WTC11 (cell line): ENCODE measurements at regions not wholly inside any gene's neighbourhood (a gene's known extent, or its start where the extent isn't known, plus 50 kb on each side); places are given as distances from the start of the nearest gene placed in this dataset.

ENCODE experiments used
- ATF1 ChIP-seq: sonication (generic); formaldehyde crosslinking; IDR thresholded peaks from 2 replicates; pipeline ENCODE4 v1.8.1; 2023; ENCODE audit warnings: mild to moderate bottlenecking, moderate library complexity, missing genetic modification reagents
- CTCF ChIP-seq: fragments of 200-600 bp; IDR thresholded peaks from 2 replicates; pipeline ENCODE4 v1.8.0; 2022; ENCODE audit warnings: antibody characterized with exemption
- HMGXB4 ChIP-seq: sonication (generic); formaldehyde crosslinking; IDR thresholded peaks from 2 replicates; pipeline ENCODE4 v1.8.1; 2023; ENCODE audit warnings: mild to moderate bottlenecking, moderate library complexity, missing genetic modification reagents
- MAX ChIP-seq: sonication (generic); formaldehyde crosslinking; IDR thresholded peaks from 2 replicates; pipeline ENCODE4 v1.8.0; 2022; ENCODE audit warnings: mild to moderate bottlenecking, missing genetic modification reagents
- NR2C2 ChIP-seq: sonication (generic); formaldehyde crosslinking; IDR thresholded peaks from 2 replicates; pipeline ENCODE4 v1.8.0; 2022; ENCODE audit warnings: mild to moderate bottlenecking, missing genetic modification reagents
- ZMAT4 ChIP-seq: fragments of 250-450 bp; sonication (Bioruptor Pico); IDR thresholded peaks from 2 replicates; pipeline ENCODE4 v1.9.0; 2021; ENCODE audit warnings: mild to moderate bottlenecking
- ZNF671 ChIP-seq: fragments of 250-450 bp; sonication (Bioruptor Pico); IDR thresholded peaks from 2 replicates; pipeline ENCODE4 v1.8.0; 2021; ENCODE audit warnings: mild to moderate bottlenecking
- TF ChIP-seq, protein P1 (sequence below): sonication (generic); formaldehyde crosslinking; IDR thresholded peaks from 2 replicates; pipeline ENCODE4 v1.8.0; 2022; ENCODE audit warnings: mild to moderate bottlenecking, missing genetic modification reagents

- TF ChIP-seq CTCF (no peak), HMGXB4 (CRISPR knock-in tag) (no peak), MAX (CRISPR knock-in tag) (no peak), ATF1 (CRISPR knock-in tag) (no peak), ZMAT4 (CRISPR knock-in tag) (no peak), ZNF671 (CRISPR knock-in tag) (no peak), NR2C2 (no peak)
- TF ChIP-seq, protein P1, sequence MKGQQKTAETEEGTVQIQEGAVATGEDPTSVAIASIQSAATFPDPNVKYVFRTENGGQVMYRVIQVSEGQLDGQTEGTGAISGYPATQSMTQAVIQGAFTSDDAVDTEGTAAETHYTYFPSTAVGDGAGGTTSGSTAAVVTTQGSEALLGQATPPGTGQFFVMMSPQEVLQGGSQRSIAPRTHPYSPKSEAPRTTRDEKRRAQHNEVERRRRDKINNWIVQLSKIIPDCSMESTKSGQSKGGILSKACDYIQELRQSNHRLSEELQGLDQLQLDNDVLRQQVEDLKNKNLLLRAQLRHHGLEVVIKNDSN (CRISPR knock-in tag): no peak
Measured at GRCh38 chr5:96533371-96533770, 100.3 kb upstream of the PCSK1 start.
